ENCODE measurements at regions not wholly inside any gene's neighbourhood (a gene's known extent, or its start where the extent isn't known, plus 50 kb on each side); places are given as distances from the start of the nearest gene placed in this dataset.
A peak's percentile ranks its signal among the peaks of the same experiment; 100 is the strongest.

- Histone ChIP-seq H3K4me3 (no peak overlapping the region), H3K9me3 (no peaks in the 10 kb centered on the region), H3K27ac (no peak overlapping the region), H3K36me3 (no peaks in the 10 kb centered on the region), H3K27me3 (no peaks in the 10 kb centered on the region), H3K4me1 (no peaks in the 10 kb centered on the region)
- no peak for TF ChIP-seq POLR2A (IDR thresholded peaks at IDR 0.05)
- TF ChIP-seq CTCF (IDR thresholded peaks at IDR 0.05), result no peak
- TF ChIP-seq POLR2AphosphoS5 (IDR thresholded peaks at IDR 0.05; ENCODE audit: insufficient read depth in 1 of 2, low read depth in 1 of 2), result no peak
- no peak for DNase-seq (ENCODE audit: extremely low spot score in 2 of 2)
- intact Hi-C loops (cut with DNase I), result no loop called here
Observed at GRCh38 chr18:991441-991840, 86.8 kb downstream of the ADCYAP1 start.

GRCh38 chr18:993560-993959 is 88.9 kb downstream of the ADCYAP1 start:
- no peak for TF ChIP-seq POLR2AphosphoS5 (IDR thresholded peaks at IDR 0.05; ENCODE audit: insufficient read depth in 1 of 2, low read depth in 1 of 2)
- no peak for TF ChIP-seq CTCF (IDR thresholded peaks at IDR 0.05)
- TF ChIP-seq POLR2A (IDR thresholded peaks at IDR 0.05), result no peak
- intact Hi-C loops (cut with DNase I), result no loop called here
- no peak for DNase-seq (ENCODE audit: extremely low spot score in 2 of 2)
- no peaks in the 10 kb centered on the region for H3K36me3 ChIP-seq
- no peak overlapping the region for H3K27ac ChIP-seq
- H3K9me3 ChIP-seq, result no peaks in the 10 kb centered on the region
- H3K4me1 ChIP-seq, result no peaks in the 10 kb centered on the region
- no peaks in the 10 kb centered on the region for H3K27me3 ChIP-seq
- H3K4me3 ChIP-seq, result no peak overlapping the region

- intact Hi-C loops (cut with DNase I), result no loop called here
- Histone ChIP-seq H3K9me3 (no peaks in the 10 kb centered on the region), H3K27me3 (no peaks in the 10 kb centered on the region), H3K4me3 (no peak overlapping the region), H3K27ac (no peak overlapping the region), H3K36me3 (no peaks in the 10 kb centered on the region), H3K4me1 (no peaks in the 10 kb centered on the region)
- no peak for DNase-seq (ENCODE audit: extremely low spot score in 2 of 2)
- TF ChIP-seq POLR2A (IDR thresholded peaks at IDR 0.05), result no peak
- TF ChIP-seq POLR2AphosphoS5 (IDR thresholded peaks at IDR 0.05; ENCODE audit: insufficient read depth in 1 of 2, low read depth in 1 of 2), result peak in 1 of 2 donors; percentile 55
Observed at GRCh38 chr18:995629-996028, 91.0 kb downstream of the ADCYAP1 start.

GRCh38 chr18:997499-997898 is 92.8 kb downstream of the ADCYAP1 start:
- Histone ChIP-seq H3K27me3 (no peaks in the 10 kb centered on the region), H3K9me3 (no peaks in the 10 kb centered on the region), H3K27ac (no peak overlapping the region), H3K4me3 (no peak overlapping the region), H3K4me1 (no peaks in the 10 kb centered on the region), H3K36me3 (no peaks in the 10 kb centered on the region)
- no peak for TF ChIP-seq POLR2A (IDR thresholded peaks at IDR 0.05)
- no peak for TF ChIP-seq POLR2AphosphoS5 (IDR thresholded peaks at IDR 0.05; ENCODE audit: insufficient read depth in 1 of 2, low read depth in 1 of 2)
- intact Hi-C loops (cut with DNase I), result no loop called here
- DNase-seq (ENCODE audit: extremely low spot score in 2 of 2), result no peak

- H3K4me3 ChIP-seq, result no peak overlapping the region
- H3K9me3 ChIP-seq, result no peaks in the 10 kb centered on the region
- H3K4me1 ChIP-seq, result no peaks in the 10 kb centered on the region
- TF ChIP-seq CTCF (IDR thresholded peaks at IDR 0.05) (no peak), POLR2A (IDR thresholded peaks at IDR 0.05) (no peak), POLR2AphosphoS5 (IDR thresholded peaks at IDR 0.05; ENCODE audit: insufficient read depth in 1 of 2, low read depth in 1 of 2) (no peak)
- no peak overlapping the region for H3K27ac ChIP-seq
- H3K27me3 ChIP-seq, result no peaks in the 10 kb centered on the region
- no peak for DNase-seq (ENCODE audit: extremely low spot score in 2 of 2)
- H3K36me3 ChIP-seq, result no peaks in the 10 kb centered on the region
- intact Hi-C loops (cut with DNase I), result no loop called here
Observed at GRCh38 chr18:998936-999335, 94.3 kb downstream of the ADCYAP1 start.

GRCh38 chr18:1002653-1003178 is 98.0 kb downstream of the ADCYAP1 start:
- no peak for DNase-seq (ENCODE audit: extremely low spot score in 2 of 2)
- H3K9me3 ChIP-seq, result no peaks in the 10 kb centered on the region
- no peaks in the 10 kb centered on the region for H3K4me1 ChIP-seq
- H3K4me3 ChIP-seq, result no peak overlapping the region
- H3K36me3 ChIP-seq, result no peaks in the 10 kb centered on the region
- H3K27ac ChIP-seq, result no peak overlapping the region
- intact Hi-C loops (cut with DNase I), result no loop called here
- TF ChIP-seq POLR2AphosphoS5 (IDR thresholded peaks at IDR 0.05; ENCODE audit: insufficient read depth in 1 of 2, low read depth in 1 of 2) (no peak), CTCF (IDR thresholded peaks at IDR 0.05) (no peak), POLR2A (IDR thresholded peaks at IDR 0.05) (no peak)
- no peaks in the 10 kb centered on the region for H3K27me3 ChIP-seq
